GM10266 (cell line): ENCODE measurements at regions not wholly inside any gene's neighbourhood (a gene's known extent, or its start where the extent isn't known, plus 50 kb on each side); places are given as distances from the start of the nearest gene placed in this dataset.

Experiments
- DNase-seq: peaks from one replicate; pipeline ENCODE4 v3.0.0; 2012; ENCODE audit errors: extremely low spot score
- TF ChIP-seq, protein P1 (sequence below): IDR thresholded peaks from 2 replicates; pipeline ENCODE4 v1.5.1; 2012; ENCODE audit warnings: mild to moderate bottlenecking, low read depth; ENCODE audit not compliant: control insufficient read depth, insufficient read depth; ENCODE audit errors: missing control alignments

- DNase-seq, result no peak
- TF ChIP-seq, protein P1, sequence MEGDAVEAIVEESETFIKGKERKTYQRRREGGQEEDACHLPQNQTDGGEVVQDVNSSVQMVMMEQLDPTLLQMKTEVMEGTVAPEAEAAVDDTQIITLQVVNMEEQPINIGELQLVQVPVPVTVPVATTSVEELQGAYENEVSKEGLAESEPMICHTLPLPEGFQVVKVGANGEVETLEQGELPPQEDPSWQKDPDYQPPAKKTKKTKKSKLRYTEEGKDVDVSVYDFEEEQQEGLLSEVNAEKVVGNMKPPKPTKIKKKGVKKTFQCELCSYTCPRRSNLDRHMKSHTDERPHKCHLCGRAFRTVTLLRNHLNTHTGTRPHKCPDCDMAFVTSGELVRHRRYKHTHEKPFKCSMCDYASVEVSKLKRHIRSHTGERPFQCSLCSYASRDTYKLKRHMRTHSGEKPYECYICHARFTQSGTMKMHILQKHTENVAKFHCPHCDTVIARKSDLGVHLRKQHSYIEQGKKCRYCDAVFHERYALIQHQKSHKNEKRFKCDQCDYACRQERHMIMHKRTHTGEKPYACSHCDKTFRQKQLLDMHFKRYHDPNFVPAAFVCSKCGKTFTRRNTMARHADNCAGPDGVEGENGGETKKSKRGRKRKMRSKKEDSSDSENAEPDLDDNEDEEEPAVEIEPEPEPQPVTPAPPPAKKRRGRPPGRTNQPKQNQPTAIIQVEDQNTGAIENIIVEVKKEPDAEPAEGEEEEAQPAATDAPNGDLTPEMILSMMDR, result no peak
Measured at GRCh38 chr18:57991552-57991951, 52.5 kb upstream of the NEDD4L start.

GRCh38 chr18:57989536-57989935 lies 54.5 kb upstream of the NEDD4L start:
- no peak for DNase-seq
- TF ChIP-seq, protein P1, result no peak

DNA sequence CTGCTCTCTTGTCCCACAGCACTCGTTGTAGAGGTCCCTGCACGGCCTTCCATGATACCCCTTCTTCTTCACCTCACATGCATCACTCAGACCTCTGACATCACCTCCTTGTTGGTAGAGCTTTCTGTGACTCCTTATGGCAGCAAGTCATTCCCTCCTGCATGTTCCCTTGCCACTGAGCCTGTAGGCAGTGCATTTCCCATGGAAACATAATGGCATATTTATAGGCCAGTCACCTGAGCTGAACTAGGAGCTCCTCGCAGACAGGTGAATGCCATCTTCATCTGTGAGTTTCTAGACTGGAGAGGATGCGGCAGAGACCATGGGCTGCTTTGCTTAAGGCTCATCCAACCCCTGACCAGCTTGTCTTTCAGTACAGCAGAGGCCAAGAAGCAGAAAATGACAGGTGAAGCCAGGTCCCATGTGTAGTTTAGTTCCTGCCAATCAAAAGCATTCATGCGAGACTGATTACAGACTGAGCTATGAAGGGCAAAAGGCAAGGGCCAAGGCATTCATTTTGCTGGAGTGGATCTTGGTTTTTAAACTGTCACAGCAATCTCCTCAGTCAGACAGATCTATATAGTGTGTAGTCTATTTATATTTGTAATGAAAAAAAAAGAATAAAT lies 59.4 kb upstream of the NEDD4L start:
- TF ChIP-seq, protein P1, result no peak
- no peak for DNase-seq

DNA sequence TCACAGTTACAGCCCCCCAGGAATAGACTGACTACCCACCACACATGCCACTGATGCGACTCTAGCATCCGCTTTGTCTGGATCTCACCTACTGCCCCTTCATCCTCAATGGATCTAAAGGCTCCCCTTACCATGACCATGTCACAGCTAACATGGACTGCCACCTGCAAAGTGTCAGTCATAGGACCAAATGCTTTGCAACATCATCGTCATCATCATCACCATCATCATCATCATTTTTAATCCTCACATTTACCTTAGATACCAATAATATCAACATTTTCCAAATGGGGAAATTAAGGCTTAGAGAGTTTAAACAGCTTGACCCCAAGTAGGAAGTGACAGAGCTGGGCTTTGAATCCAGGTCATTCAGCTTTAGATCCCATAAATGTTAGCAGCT lies 60.1 kb upstream of the NEDD4L start:
- no peak for DNase-seq
- TF ChIP-seq, protein P1, result no peak

- TF ChIP-seq, protein P1, result no peak
- no peak for DNase-seq
Measured at GRCh38 chr18:57983472-57983871, 60.6 kb upstream of the NEDD4L start.

GRCh38 chr18:57982372-57983021 lies 61.5 kb upstream of the NEDD4L start:
- DNase-seq, result no peak

More at GRCh38 chr18:57982372-57983021, 61.5 kb upstream of the NEDD4L start:
- TF ChIP-seq, protein P1, result no peak
